ENCODE measurements at regions not wholly inside any gene's neighbourhood (a gene's known extent, or its start where the extent isn't known, plus 50 kb on each side); places are given as distances from the start of the nearest gene placed in this dataset.
"Not testable (repeated sequence)": the region's sequence is repeated elsewhere in the genome, so short reads cannot be mapped to it uniquely, and the experiment has no call there.

- in situ Hi-C loops (cut with HindIII; ENCODE audit: low sequenced_read_pairs) = no loop called here
Measured at GRCh38 chr3:127520993-127521392, 69.5 kb downstream of the TPRA1 start.

DNA sequence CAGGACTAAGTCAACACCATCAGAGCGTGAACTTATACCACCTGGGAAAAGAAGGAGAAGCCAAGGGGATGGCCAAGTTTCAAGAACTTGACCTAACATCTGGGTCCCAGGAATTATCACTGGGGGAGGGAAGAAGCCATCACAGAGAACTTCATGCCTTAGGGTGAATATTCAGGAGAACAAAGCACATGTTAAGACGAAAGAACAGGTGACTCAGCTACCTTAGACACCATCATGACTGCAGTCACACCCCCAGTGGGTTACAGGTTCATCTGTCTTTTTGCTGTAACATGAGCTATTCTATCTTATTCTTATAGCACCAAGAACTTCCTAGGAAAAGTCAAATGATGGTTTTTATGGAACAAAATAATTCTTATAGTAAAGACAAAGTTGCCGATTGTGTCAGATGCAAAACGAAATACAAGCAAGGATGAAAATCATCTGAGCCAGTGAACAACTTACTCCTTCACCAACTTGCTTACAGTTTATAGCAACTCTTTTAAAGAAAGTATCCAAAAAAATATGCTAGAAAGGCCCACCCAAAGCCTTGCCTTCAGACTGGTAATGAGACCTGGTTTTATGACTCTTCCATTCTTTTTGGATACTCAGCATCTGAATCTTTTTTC, 72.0 kb downstream of the TPRA1 start:
- in situ Hi-C loops (cut with HindIII; ENCODE audit: low sequenced_read_pairs) = no loop called here

DNA sequence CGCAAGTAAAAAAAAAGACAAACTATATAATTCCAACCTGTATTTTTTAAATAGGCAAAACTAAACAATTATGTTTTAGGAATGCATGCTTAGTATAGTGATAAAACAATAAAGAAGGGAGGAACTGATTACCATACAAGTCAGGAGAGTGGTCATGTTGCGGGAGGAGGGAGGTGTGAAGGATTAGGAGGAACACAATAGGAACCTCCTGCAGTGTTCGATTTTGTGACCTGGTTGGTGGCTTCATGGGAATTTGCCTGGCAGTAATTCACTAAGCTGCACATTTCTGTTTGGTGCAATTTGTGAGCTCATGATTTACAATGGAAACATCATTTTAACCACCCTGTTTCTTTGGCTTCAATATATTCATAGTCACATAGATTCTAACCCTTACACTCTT, 78.3 kb downstream of the TPRA1 start:
- in situ Hi-C loops (cut with HindIII; ENCODE audit: low sequenced_read_pairs) = no loop called here

DNA sequence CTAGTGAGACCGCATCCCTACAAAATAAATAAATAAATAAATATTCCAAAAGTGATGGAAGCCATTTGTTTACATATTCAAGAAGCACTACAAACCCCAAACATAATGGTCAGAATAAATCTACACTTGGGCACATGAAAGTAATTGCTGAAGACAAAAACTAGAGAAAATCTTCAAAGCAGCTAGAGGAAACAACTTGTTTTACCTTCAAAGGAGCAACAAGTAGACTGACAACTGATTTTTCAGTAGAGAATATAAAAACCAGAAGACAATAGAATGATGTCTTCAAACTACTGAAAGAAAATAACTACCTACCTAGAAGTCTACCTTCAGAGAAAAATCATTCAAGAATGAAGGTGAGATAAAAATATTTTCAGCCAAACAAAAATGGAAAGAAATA, 89.4 kb downstream of the TPRA1 start:
- in situ Hi-C loops (cut with HindIII; ENCODE audit: low sequenced_read_pairs) = no loop called here

DNA sequence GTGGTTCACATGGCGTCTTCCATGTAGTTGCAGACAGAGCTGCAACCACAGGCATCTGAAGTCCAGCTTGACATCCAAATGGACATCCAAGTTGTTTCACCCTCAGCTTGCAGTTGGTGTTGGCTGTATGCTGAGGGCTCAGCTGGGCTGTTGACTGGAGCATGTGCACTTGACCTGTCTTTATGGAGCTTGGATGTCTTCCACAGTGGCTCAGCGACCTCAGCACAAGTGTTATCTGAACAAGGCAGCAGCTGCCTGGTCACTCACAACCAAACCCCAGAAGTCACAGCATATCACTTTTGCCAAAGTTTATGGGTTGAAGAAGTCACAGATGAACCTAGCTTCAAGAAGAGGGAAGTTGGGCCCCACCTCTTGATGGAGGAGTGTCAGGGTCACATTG, 92.9 kb downstream of the TPRA1 start:
- in situ Hi-C loops (cut with HindIII; ENCODE audit: low sequenced_read_pairs) = loop anchor here (5.0 kb wide), 1 partner anchor 45 kb away; no protein-coding TSS in a partner anchor

- in situ Hi-C loops (cut with HindIII; ENCODE audit: low sequenced_read_pairs) = loop anchor here (5.0 kb wide), 1 partner anchor 45 kb away; no protein-coding TSS in a partner anchor
Measured at GRCh38 chr3:127497166-127497565, 93.4 kb downstream of the TPRA1 start.

DNA sequence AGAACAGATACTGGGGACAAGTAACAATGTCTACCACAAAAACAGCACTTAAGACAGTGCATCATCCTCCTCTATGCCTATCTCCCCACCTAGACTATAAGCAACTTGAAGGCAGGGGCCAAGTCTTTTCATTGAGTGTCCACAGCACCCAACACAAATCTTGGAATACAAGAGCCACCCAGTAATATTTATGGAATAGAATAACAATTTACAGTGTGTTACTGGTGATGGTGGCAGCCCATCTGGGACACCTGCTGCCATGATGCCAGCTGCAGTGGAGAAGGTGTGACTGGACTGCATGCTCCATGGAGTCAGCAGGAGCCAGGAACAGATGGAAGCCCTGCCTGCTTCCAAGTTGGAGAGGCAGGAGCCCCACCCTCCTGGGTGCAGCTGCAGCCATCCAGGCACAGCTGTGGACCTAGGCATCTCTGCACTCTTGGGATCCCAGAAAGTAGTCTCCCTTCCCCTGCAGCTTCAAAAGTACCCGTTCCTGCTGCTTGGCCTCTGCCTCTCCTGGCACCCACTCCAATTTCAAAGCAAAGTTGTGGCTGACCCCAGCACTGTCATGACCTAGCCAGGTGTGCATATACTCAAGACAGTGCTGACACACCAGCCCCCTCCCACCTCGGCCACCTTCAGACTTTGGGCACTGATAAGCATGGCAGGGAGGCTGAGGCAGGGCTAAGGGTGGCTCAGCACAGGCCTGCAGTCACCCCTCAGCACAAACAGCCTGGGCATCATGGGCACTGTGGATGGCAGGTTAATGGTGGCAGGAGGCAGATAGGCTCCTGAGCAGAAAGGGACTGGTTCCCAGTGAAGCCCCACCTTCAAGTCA, 94.5 kb downstream of the TPRA1 start:
- in situ Hi-C loops (cut with HindIII; ENCODE audit: low sequenced_read_pairs) = loop anchor here (5.0 kb wide), 1 partner anchor 44 kb away; no protein-coding TSS in a partner anchor

DNA sequence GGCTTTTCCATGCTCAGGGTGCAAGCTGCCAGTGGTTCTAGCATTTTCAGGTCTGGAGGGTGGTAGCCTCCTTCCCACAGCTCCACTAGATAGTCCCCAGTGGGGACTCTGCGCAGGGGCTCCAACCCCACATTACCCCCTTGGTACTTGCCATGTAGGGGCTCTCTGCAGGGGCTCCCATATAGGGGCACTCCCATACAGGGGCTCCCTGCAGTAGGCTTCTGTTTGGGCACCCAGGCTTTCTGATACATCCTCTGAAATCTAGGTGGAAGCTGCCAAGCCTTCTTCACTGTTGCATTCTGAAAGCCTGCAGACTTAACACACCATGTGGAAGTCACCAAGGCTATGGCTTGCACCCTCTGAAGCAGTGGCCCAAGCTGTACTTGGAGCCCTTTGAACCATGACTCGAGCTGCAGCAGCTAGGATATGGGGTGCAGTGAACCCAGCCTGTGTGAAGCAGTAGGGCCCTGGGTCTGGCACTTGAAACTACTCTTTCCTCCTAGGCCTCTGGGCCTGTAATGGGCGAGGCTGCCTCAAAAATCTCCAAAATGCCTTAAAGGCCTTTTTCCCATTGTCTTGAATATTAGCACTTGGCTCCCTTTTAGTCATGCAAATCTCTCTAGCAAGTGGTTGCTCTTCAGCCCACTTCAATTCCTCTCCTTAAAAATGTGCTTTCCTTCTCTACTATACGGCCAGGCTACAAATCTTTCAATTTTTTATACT, 96.4 kb downstream of the TPRA1 start:
- in situ Hi-C loops (cut with HindIII; ENCODE audit: low sequenced_read_pairs) = no loop called here

DNA sequence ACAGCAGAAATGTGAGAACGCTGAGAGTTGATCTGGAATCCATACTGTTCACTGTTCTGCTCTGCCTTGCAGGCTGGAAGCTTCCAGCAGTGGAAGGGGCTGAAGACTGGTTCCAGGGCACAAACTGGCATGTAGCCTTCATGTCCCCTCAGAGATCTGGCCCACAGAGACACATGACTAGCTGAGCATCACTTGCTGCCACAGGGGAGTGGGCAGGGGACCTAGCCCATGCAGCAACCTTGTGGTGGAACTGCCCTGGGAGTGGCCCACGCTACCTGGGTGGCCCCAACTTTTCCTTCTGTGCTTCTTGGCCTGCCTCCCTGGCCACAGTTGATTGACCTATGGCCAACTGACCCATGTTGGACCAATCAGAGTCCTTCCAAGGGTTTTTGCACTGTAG, 98.1 kb downstream of the TPRA1 start:
- in situ Hi-C loops (cut with HindIII; ENCODE audit: low sequenced_read_pairs) = no loop called here

DNA sequence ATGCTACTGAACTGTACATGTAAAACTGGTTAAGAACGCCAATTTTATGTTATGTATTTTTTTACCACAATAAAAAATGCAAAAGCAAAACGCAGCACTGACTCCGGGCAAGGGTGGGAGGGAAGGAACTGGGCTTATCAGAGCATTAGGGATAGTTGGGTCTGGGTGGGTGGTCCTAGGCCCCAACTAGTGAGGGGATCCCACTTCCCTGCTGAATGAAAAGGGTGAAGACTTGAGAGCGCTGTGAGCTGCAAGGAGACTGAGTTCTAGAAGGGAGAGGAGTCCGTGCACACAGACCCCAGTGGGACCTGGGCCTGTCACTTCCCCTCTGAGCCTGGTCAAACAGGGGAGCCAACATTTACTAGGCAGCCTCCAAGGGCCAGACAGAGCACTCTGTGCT, 98.6 kb downstream of the TPRA1 start:
- in situ Hi-C loops (cut with HindIII; ENCODE audit: low sequenced_read_pairs) = no loop called here

GRCh38 chr3:127491323-127491722, 99.2 kb downstream of the TPRA1 start:
- in situ Hi-C loops (cut with HindIII; ENCODE audit: low sequenced_read_pairs) = no loop called here

- in situ Hi-C loops (cut with HindIII; ENCODE audit: low sequenced_read_pairs) = not testable (repeated sequence)
Measured at GRCh38 chr3:127491024-127491305, 99.6 kb downstream of the TPRA1 start.

DNA sequence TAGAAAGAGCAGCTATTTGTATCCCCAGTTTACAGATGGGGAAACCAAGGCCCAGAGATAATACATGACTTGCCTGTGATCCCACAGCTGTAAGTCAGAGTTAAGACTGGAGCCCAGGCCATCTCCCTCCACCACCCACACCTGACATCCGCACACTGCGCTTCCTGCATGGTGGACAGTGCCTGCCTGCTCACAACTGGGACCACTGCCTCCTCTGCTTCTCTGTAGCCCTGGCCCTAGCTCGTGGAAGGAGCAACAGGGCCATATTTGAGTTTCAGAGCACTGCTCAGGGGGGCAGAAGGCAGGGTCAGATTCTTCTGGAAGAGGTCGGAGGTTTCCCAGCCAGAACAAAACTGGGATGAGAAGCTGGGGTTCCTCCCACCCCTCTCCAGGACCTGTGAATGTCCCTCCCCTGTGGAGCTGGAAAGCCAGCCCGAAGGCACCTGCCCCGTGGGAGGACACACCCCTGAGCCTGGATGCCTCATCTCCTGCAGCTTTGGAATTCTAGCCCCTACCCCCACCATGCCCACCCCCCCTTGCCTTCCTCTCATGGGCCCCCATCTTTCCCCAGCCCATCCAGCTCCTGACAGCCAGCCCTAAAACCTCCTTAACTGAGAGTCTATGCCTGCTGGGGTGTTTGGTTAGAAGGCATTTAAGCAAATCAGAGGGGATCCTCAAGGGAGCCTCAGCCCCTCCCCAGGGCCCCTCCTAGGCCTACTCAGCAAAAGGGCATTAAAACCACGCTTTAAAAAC, 100.1 kb downstream of the TPRA1 start:
- in situ Hi-C loops (cut with HindIII; ENCODE audit: low sequenced_read_pairs) = no loop called here

- in situ Hi-C loops (cut with HindIII; ENCODE audit: low sequenced_read_pairs) = no loop called here
Measured at GRCh38 chr3:127489357-127489756, 101.2 kb downstream of the TPRA1 start.

DNA sequence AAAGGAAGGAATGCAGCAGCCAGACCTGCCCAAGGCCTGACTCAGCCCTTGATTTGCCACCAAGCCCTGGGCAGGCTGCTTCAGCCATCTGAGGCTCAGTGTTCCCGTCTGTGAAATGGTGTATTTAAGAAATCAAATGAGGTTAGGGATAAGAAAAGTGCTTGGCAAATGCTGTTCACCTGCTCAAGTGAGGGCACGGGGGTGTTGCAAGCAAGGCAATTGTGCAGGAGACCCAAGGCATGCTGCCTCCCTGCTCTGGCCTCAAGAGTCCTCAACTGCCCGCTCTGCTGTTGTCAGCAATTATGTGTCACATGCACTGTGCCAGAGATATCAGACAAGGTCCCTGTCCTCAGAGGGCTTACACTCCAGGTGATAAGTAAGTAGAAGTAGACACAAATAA, 101.8 kb downstream of the TPRA1 start:
- in situ Hi-C loops (cut with HindIII; ENCODE audit: low sequenced_read_pairs) = no loop called here

DNA sequence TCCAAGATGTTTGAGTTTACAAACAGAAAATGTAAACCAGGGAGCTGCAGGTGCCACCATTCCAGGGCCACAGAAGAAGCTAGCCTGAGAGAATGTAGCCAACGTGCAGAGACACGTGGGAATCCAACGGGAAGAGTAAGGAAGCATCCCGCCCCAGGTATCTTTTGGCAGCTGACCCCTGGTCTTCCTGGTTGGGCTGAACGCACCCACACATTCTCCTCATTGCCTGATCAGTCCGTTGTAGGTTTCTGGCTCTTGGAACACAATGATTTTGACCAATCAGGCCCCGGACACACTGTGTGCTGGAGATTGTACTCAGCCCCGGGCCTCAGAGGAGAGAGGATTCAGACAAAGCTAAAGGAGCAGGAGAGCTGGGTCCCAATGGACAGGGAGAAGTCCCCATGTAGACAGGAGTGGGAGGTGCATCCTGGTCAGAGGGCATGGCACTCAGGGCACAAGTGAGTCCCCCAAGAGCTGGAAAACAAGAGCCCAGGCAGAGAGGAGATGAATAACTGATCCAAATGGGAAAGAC, 102.3 kb downstream of the TPRA1 start:
- in situ Hi-C loops (cut with HindIII; ENCODE audit: low sequenced_read_pairs) = no loop called here

DNA sequence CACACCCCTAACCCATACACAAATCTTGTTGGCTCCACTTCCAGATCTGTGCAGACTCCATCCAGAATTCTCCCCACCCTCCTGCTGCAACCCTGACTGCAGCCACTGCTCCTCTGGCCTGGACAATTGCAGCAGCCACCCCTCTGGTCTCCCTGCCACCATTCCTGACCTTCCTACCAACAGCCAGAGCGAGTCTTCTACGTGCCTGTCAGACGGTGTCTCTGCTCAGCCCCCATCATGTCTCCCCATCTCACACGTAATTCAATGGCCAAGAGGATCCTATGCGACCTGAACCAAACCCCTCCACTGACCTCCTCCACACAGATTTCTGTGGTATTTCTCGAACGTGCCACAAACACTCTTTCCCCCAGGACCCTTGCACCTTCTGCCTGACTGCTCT, 103.3 kb downstream of the TPRA1 start:
- in situ Hi-C loops (cut with HindIII; ENCODE audit: low sequenced_read_pairs) = no loop called here

- in situ Hi-C loops (cut with HindIII; ENCODE audit: low sequenced_read_pairs) = no loop called here
Measured at GRCh38 chr3:127486321-127486944, 104.1 kb downstream of the TPRA1 start.

- in situ Hi-C loops (cut with HindIII; ENCODE audit: low sequenced_read_pairs) = no loop called here
Measured at GRCh38 chr3:127485396-127486170, 105.0 kb downstream of the TPRA1 start.

Measured in endothelial cell of hepatic sinusoid (primary cell).